H1 (cell line): ENCODE measurements at regions not wholly inside any gene's neighbourhood (a gene's known extent, or its start where the extent isn't known, plus 50 kb on each side); places are given as distances from the start of the nearest gene placed in this dataset.

ENCODE experiments used
- CTCF ChIA-PET: fragments of 300-600 bp; sonication (Branson Sonifier 250); formaldehyde crosslinking; loops from one replicate; lab custom pipeline; 2021; ENCODE audit not compliant: partially characterized antibody; lab: Charles Lee
- POLR2A ChIA-PET: fragments of 300-600 bp; sonication (Branson Sonifier 250); formaldehyde crosslinking; loops from one replicate; lab custom pipeline; 2021; ENCODE audit warnings: inconsistent platforms; ENCODE audit not compliant: partially characterized antibody; lab: Charles Lee
- DNase-seq, 2 experiments: peaks; one replicate each; pipeline versions ENCODE4 v3.0.0 to v3.0.0-alpha.2; 2010 to 2022; ENCODE audit warnings: low spot score in 2 of 2, low read depth in 1 of 2, mixed read lengths in 1 of 2
- FAIRE-seq: peaks from 2 replicates; lab custom pipeline; 2011; peaks lifted over from hg19 to GRCh38; lab: Jason Lieb, UNC
- H2AFZ ChIP-seq: 2 replicates; pipeline ENCODE4 v1.8.1; 2012; ENCODE audit warnings: low read length, inconsistent platforms
- H2AK5ac ChIP-seq: 2 replicates; pipeline ENCODE4 v1.6.1; 2013; ENCODE audit warnings: low read depth, low read length
- H2BK120ac ChIP-seq: replicated peaks from 2 replicates; pipeline ENCODE3; 2013; ENCODE audit warnings: low read depth, low read length, inconsistent platforms
- H2BK12ac ChIP-seq: 2 replicates; pipeline ENCODE4 v1.6.1; 2013; ENCODE audit warnings: low read depth, low read length
- H2BK15ac ChIP-seq: 2 replicates; pipeline ENCODE4 v1.6.1; 2013; ENCODE audit warnings: low read length
- H2BK20ac ChIP-seq: 2 replicates; pipeline ENCODE4 v1.6.1; 2013; ENCODE audit warnings: low read length
- H2BK5ac ChIP-seq: 2 replicates; pipeline ENCODE4 v1.6.1; 2013; ENCODE audit warnings: low read depth, low read length
- H3K14ac ChIP-seq: 2 replicates; pipeline ENCODE4 v1.6.1; 2013; ENCODE audit warnings: inconsistent platforms; ENCODE audit not compliant: insufficient read length
- H3K18ac ChIP-seq: 2 replicates; pipeline ENCODE4 v1.6.1; 2013; ENCODE audit warnings: low read length; ENCODE audit errors: extremely low read depth
- H3K23ac ChIP-seq: 2 replicates; pipeline ENCODE4 v1.6.1; 2013; ENCODE audit warnings: inconsistent platforms; ENCODE audit not compliant: insufficient read length
- H3K23me2 ChIP-seq: 2 replicates; pipeline ENCODE4 v1.6.1; 2013; ENCODE audit warnings: low read depth, low read length
- H3K27ac ChIP-seq: 2 replicates; pipeline ENCODE4 v1.6.1; 2011; ENCODE audit warnings: low read depth, low read length, inconsistent platforms
- H3K27me3 ChIP-seq, 4 experiments: replicated peaks in 1 of 4; 1 replicate in 1 of 4; 2 replicates in 3 of 4; pipeline versions ENCODE4 v1.6.1 to v1.8.1; 2011 to 2013; ENCODE audit warnings: low read length in 3 of 4, mild to moderate bottlenecking in 3 of 4, inconsistent platforms in 2 of 4, mixed read lengths in 2 of 4, moderate library complexity in 1 of 4; ENCODE audit not compliant: control insufficient read depth in 3 of 4, insufficient read depth in 3 of 4; ENCODE audit errors: extremely low read depth in 1 of 4
- H3K36me3 ChIP-seq, 4 experiments: 2 replicates each; pipeline versions ENCODE4 v1.6.1 to v1.8.1; 2011 to 2013; ENCODE audit warnings: mild to moderate bottlenecking in 4 of 4, low read length in 3 of 4, moderate library complexity in 2 of 4, control low read depth in 1 of 4, inconsistent platforms in 1 of 4; ENCODE audit not compliant: insufficient read depth in 4 of 4, control insufficient read depth in 2 of 4
- H3K4ac ChIP-seq: replicated peaks from 2 replicates; pipeline ENCODE3; 2013; ENCODE audit warnings: low read length, low read depth, mixed read lengths, inconsistent platforms; ENCODE audit not compliant: insufficient read length
- H3K4me1 ChIP-seq, 4 experiments: replicated peaks in 1 of 4; 1 replicate in 1 of 4; 2 replicates in 3 of 4; pipeline versions ENCODE4 v1.6.1 to v1.8.1; 2011 to 2013; ENCODE audit warnings: low read length in 3 of 4, inconsistent platforms in 2 of 4, mixed read lengths in 1 of 4; ENCODE audit not compliant: insufficient read depth in 4 of 4, control insufficient read depth in 3 of 4
- H3K4me2 ChIP-seq, 2 experiments: 2 replicates each; pipeline versions ENCODE4 v1.6.1 to v1.8.1; 2011 to 2013; ENCODE audit warnings: low read depth in 2 of 2, low read length in 2 of 2, control low read depth in 1 of 2, inconsistent platforms in 1 of 2, mild to moderate bottlenecking in 1 of 2; ENCODE audit not compliant: insufficient read depth in 1 of 2
- H3K4me3 ChIP-seq, 4 experiments: fragments of 200-600, 300-600 bp in 1 of 4; sonication (generic), shearing (Covaris generic), sonication (Bioruptor Twin) in 1 of 4; 2 replicates each; pipeline versions ENCODE4 v1.5.1 to v1.8.1; 2011 to 2016; ENCODE audit warnings: low read length in 4 of 4, low read depth in 3 of 4, control low read depth in 2 of 4, inconsistent platforms in 2 of 4, mild to moderate bottlenecking in 2 of 4, mixed read lengths in 1 of 4, moderate library complexity in 1 of 4; ENCODE audit not compliant: insufficient read depth in 2 of 4; ENCODE audit errors: extremely low read depth in 1 of 4
- H3K56ac ChIP-seq: replicated peaks from 2 replicates; pipeline ENCODE3; 2013; ENCODE audit warnings: low read depth, mild to moderate bottlenecking, mixed read lengths, low read length, inconsistent platforms; ENCODE audit not compliant: insufficient read length
- H3K79me1 ChIP-seq: 2 replicates; pipeline ENCODE4 v1.6.1; 2013; ENCODE audit warnings: low read depth, low read length, control low read depth
- H3K79me2 ChIP-seq, 2 experiments: 2 replicates each; pipeline versions ENCODE4 v1.6.1 to v1.8.1; 2012 to 2013; ENCODE audit warnings: low read length in 2 of 2, mild to moderate bottlenecking in 2 of 2, inconsistent platforms in 1 of 2; ENCODE audit not compliant: insufficient read depth in 2 of 2, control insufficient read depth in 1 of 2
- H3K9ac ChIP-seq, 4 experiments: replicated peaks in 1 of 4; 1 replicate in 1 of 4; 2 replicates in 3 of 4; pipeline versions ENCODE4 v1.6.1 to v1.8.1; 2011 to 2013; ENCODE audit warnings: low read depth in 3 of 4, low read length in 3 of 4, control low read depth in 2 of 4, mild to moderate bottlenecking in 2 of 4, moderate library complexity in 2 of 4, inconsistent platforms in 1 of 4; ENCODE audit errors: extremely low read depth in 1 of 4
- H3K9me3 ChIP-seq, 2 experiments: 2 replicates each; pipeline versions ENCODE4 v1.6.1 to v1.8.1; 2012 to 2013; ENCODE audit warnings: mild to moderate bottlenecking in 2 of 2, moderate library complexity in 2 of 2, control low read depth in 1 of 2, inconsistent platforms in 1 of 2, low read depth in 1 of 2, low read length in 1 of 2, mixed read lengths in 1 of 2; ENCODE audit not compliant: insufficient read depth in 2 of 2
- H4K20me1 ChIP-seq, 2 experiments: replicated peaks in 1 of 2; 2 replicates each; pipeline versions ENCODE3 to v1.8.1; 2011 to 2013; ENCODE audit warnings: inconsistent platforms in 2 of 2, low read length in 2 of 2, mild to moderate bottlenecking in 1 of 2; ENCODE audit not compliant: insufficient read depth in 2 of 2, control insufficient read depth in 1 of 2
- H4K5ac ChIP-seq: 2 replicates; pipeline ENCODE4 v1.6.1; 2013; ENCODE audit warnings: low read length, low read depth, mixed read lengths, inconsistent platforms; ENCODE audit not compliant: insufficient read length
- H4K8ac ChIP-seq: 2 replicates; pipeline ENCODE4 v1.8.0; 2013; ENCODE audit warnings: mild to moderate bottlenecking, moderate library complexity, low read length, inconsistent platforms; ENCODE audit not compliant: insufficient read depth; ENCODE audit errors: extremely low read depth
- H4K91ac ChIP-seq: replicated peaks from 2 replicates; pipeline ENCODE3; 2013; ENCODE audit warnings: low read length, mixed read lengths, inconsistent platforms; ENCODE audit not compliant: insufficient read length
- ATF2 ChIP-seq: IDR thresholded peaks from 2 replicates; pipeline ENCODE4 v1.6.1; 2012; ENCODE audit warnings: low read length, inconsistent platforms
- CREB1 ChIP-seq: IDR thresholded peaks from 2 replicates; pipeline ENCODE4 v1.6.1; 2012; ENCODE audit warnings: inconsistent platforms
- EZH2 ChIP-seq: fragments of 200-600 bp; sonication (generic); IDR thresholded peaks from 2 replicates; pipeline ENCODE4 v1.7.1; 2012; ENCODE audit warnings: low read depth, mild to moderate bottlenecking, moderate library complexity, low read length, inconsistent platforms; ENCODE audit not compliant: severe bottlenecking
- KDM1A ChIP-seq: fragments of 200-600, 300-600 bp; sonication (generic); IDR thresholded peaks from 2 replicates; pipeline ENCODE4 v1.7.1; 2016; ENCODE audit warnings: mild to moderate bottlenecking, low read length, borderline replicate concordance
- SAP30 ChIP-seq: fragments of 300-600 bp; sonication (generic); IDR thresholded peaks from 2 replicates; pipeline ENCODE4 v1.7.1; 2012; ENCODE audit warnings: low read length, moderate library complexity, mild to moderate bottlenecking, inconsistent platforms; ENCODE audit not compliant: insufficient read depth, insufficient replicate concordance
- WGBS, 2 experiments: shearing (Covaris generic) in 1 of 2; methylation state at CpG; one replicate each; pipeline versions ENCODE4 v1.1.6 to v1.1.7; 2013 to 2015; ENCODE audit warnings: low lambda C conversion rate in 2 of 2, mixed read lengths in 2 of 2, inconsistent platforms in 1 of 2, low coverage in 1 of 2, missing lambda C conversion rate in 1 of 2; ENCODE audit not compliant: insufficient replicate concordance in 2 of 2, insufficient coverage in 1 of 2, insufficient read length in 1 of 2; ENCODE audit errors: extremely low coverage in 1 of 2, missing lambda C conversion rate in 1 of 2; 5-methylcytosine and 5-hydroxymethylcytosine counted together

- H3K14ac ChIP-seq: no peak overlapping the region
- H2AK5ac ChIP-seq: no peak overlapping the region
- H2BK20ac ChIP-seq: no peak overlapping the region
- H3K4me1 ChIP-seq: no peaks in the 10 kb centered on the region
- no peaks in the 10 kb centered on the region for H3K36me3 ChIP-seq
- no peaks in the 10 kb centered on the region for H4K20me1 ChIP-seq
- no peak overlapping the region for H2BK5ac ChIP-seq
- H3K23me2 ChIP-seq: no peaks in the 10 kb centered on the region
- no peak overlapping the region for H3K4ac ChIP-seq
- H3K27ac ChIP-seq: no peak overlapping the region
- POLR2A ChIA-PET: no interaction called here
- H3K79me1 ChIP-seq: no peaks in the 10 kb centered on the region
- no peak overlapping the region for H2BK15ac ChIP-seq
- H4K91ac ChIP-seq: no peak overlapping the region
- TF ChIP-seq ATF2 (no peak), EZH2 (no peak), KDM1A (no peak), SAP30 (no peak), CREB1 (no peak)
- TF ChIP-seq, all 59 proteins: peak for 0
- no peak overlapping the region for H3K56ac ChIP-seq
- H4K8ac ChIP-seq: no peak overlapping the region
- no peak overlapping the region for H3K4me2 ChIP-seq
- CTCF ChIA-PET: no interaction called here
- H3K18ac ChIP-seq: no peak overlapping the region
- H3K9me3 ChIP-seq: no peaks in the 10 kb centered on the region
- FAIRE-seq: no peak
- H2BK120ac ChIP-seq: no peak overlapping the region
- no peaks in the 10 kb centered on the region for H3K79me2 ChIP-seq
- H4K5ac ChIP-seq: no peak overlapping the region
- H2AFZ ChIP-seq: no peak overlapping the region
- H3K4me3 ChIP-seq: no peak overlapping the region
- no peak overlapping the region for H2BK12ac ChIP-seq
- WGBS, 2 experiments: 97% methylated on average over 2 of the region's 2 CpGs; no CpG with 5 or more reads in 1 of the 2 experiments
- H3K9ac ChIP-seq: no peak overlapping the region
- no peak for DNase-seq
- no peaks in the 10 kb centered on the region for H3K27me3 ChIP-seq
- no peak overlapping the region for H3K23ac ChIP-seq
Measured at GRCh38 chr1:238767321-238767720, 619.0 kb upstream of the CHRM3 start.
